Caki2 (cell line): ENCODE measurements at regions not wholly inside any gene's neighbourhood (a gene's known extent, or its start where the extent isn't known, plus 50 kb on each side); places are given as distances from the start of the nearest gene placed in this dataset.

Source experiments
- DNase-seq: peaks from one replicate; pipeline ENCODE4 v3.0.0-alpha.2; 2015; ENCODE audit warnings: low read depth
- in situ Hi-C: cut with HindIII; loops from 2 replicates; pipeline ENCODE4 v1.10.0; 2016; ENCODE audit warnings: low sequenced_read_pairs, low pct_unique_long_range_greater_than_20kb, mixed read lengths

DNA sequence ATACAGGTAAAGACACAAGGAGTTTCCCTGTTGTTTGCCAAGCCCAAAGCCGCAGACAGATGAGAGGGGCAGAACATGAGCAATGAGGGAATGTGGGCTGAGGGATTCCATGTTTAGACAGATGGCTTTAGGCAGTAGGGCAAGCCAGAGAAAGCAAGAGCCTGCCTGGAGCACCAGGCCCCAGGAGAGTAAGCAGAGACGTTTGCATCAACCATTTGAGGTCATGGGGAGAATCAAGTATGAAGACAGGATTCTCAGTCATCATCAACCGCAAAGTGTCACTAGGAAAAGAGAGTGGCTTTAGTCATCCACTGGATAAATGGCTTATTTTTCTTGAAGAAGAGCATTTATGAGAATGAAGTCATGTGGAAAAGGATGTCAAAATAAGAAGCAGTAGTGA is 184.7 kb downstream of the COG6 start:
- in situ Hi-C loops: no loop called here

DNA sequence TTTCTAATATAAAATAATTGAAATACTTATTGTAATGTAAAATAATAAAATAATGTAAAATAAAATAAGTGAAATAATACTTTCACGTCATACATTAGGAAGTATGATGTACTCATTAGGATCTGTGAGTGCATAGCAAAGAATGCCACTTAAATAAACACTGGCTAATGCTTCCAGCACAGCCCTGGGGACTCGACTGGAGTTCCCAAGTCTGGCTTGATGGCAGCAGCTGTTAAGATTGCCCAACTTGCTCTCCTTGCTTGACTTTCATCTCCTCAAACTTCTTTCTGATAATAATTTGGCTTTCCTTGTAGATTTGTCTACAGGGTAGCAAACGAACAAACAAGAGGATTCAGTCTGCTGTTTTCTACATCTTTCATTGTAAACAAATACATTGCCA is 191.9 kb downstream of the COG6 start:
- in situ Hi-C loops: no loop called here
- no peak for DNase-seq

More for the DNA sequence above, 184.7 kb downstream of the COG6 start:
- no peak for DNase-seq

DNA sequence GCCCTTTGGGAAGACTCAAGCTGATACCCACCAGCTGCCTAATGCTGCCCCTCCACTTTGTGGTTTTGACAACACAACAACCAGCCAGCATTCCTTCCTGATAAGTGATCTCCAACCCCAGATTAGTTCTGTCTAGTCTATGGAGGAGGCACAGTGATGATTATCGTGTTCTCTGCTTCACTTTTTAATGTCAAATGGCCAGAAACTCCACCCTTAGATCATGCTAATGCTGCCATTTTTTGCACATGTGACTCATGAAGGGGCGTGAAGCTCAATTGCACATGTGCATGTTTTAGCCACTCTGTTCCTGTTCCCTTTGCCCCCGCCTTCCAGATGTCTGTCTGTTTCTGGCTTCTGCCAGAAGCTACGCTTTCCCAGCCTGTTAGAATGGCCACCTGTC is 199.8 kb downstream of the COG6 start:
- in situ Hi-C loops: no loop called here
- no peak for DNase-seq

DNA sequence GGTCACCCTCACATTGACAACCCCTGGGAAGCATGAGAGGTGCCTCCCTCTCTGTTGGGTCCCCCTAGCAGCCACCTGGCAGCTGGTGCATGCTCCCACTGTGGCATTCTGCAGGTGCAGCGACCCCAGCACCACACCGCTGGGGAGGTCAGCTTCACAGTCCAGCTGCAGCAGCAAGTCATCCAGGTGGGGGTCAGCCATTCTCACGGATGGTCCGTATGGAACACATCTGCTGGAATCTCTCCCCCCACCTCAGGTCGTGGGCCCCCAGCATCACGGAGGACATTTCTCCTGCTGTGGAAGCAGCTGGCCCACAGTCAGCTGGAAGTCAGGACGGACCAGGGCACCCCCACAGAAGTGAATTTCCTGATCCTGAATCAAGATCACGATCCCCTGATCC is 201.3 kb downstream of the COG6 start:
- DNase-seq: no peak
- in situ Hi-C loops: no loop called here

DNA sequence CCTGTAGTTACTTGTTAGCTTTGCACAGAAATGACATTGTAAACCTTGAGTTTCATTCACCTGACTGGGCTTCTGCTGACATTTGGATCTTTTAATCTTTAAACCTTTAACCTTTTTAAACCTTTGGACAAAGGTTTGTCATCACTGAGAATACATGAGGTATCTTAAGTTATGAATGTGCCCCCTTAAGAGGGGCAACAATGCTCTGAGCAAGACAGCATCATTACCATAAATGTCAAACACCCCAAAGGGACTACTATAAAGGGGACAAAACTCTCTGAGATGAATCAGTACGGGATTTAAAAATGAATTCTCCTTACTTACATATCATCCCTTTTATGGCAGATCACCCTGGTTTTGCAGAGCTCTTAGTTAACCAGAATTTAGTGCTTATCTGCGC is 203.3 kb downstream of the COG6 start:
- DNase-seq: no peak
- in situ Hi-C loops: no loop called here

DNA sequence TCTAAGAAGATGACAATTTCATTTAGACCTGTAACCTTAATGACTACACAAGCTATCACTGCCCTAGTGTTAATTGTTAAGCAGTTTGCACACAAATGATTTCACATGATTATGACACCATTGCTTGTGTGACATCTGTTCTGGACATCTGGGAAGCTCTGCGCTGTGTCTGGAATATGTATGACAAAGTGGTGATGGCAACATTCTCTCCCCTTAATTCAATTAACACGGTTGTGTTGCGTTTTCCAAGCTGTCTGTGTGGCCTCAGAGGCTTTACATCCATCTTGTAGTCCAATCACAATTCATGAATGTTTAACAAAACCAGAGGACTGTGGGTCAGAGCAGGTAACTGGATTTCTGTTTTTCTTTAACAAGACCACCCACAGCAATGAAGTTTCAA is 204.4 kb downstream of the COG6 start:
- no peak for DNase-seq
- in situ Hi-C loops: no loop called here

DNA sequence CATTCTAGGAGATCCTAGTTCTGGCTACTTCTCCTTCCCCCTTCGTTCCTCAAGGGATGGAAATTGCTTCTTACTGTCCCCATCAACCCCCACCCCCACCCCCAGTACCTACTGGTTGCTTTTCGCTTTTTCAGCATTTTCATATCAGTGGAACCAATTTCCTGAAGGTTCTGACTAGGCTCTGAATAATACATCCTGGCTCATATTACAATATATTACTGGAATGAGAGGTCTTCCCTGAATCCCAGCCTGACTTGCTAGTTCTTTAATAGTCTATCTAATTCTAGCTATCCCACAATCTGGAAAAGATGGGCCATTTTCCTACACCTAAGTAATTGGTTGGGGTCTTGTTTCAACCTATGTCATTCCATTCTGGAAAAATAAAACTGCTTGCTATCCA is 207.4 kb downstream of the COG6 start:
- in situ Hi-C loops: no loop called here
- no peak for DNase-seq

DNA sequence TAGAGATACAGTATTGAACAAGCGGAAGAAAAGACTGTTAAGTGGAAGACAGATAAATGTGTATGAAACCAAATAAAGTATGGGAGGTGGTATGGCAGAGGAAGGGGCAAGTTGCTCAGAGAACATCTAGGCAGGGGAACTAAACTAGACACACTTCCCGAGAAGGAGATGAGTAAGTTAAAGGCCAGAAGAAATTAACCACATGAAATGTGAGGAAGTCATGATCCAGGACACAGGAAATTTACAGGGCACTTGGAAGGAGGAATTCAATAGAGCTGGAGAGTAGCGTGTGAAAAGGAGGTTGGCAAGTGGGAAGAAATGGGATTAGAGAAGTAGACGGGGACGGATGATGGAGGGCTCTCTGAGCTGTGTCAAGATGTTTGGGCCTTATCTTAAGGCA is 208.8 kb downstream of the COG6 start:
- no peak for DNase-seq
- in situ Hi-C loops: no loop called here

DNA sequence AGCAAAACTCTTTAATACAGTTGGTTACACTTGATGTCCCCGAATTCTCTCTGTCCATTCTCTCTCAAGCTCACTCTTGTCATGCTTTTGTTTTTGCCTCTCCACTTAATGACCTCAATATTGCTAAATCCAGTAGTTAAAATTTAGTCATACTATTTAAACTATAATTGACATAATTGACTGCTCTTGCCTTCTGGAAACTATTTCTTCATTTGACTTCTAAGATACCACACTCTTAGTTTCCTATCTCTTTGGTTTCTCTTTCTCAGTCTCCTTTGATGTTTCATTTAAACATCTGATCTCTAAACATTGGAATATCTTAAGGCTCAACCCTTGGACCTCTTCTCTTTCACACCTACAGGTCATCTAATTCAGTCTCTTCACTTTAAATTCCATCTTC is 211.3 kb downstream of the COG6 start:
- no peak for DNase-seq
- in situ Hi-C loops: no loop called here

DNA sequence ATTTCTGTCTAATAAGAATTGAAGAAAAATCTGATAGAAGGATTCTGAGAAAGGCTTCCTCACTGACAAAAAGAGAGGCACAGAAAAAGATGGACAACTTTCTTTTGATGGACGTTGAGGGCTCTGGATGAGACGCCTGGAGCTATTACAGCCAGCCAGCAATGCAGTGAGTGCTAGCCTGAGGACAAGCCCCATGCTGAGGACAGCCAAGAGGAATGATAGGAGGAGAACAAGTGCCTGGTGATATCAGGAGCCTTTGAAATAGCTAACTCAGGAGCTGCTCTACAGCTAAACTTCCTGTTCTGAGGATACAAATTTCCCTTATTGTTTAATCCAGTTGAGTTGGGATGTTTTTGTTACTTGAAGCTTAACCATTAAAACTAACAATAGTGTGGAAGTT is 212.3 kb downstream of the COG6 start:
- DNase-seq: no peak
- in situ Hi-C loops: no loop called here

DNA sequence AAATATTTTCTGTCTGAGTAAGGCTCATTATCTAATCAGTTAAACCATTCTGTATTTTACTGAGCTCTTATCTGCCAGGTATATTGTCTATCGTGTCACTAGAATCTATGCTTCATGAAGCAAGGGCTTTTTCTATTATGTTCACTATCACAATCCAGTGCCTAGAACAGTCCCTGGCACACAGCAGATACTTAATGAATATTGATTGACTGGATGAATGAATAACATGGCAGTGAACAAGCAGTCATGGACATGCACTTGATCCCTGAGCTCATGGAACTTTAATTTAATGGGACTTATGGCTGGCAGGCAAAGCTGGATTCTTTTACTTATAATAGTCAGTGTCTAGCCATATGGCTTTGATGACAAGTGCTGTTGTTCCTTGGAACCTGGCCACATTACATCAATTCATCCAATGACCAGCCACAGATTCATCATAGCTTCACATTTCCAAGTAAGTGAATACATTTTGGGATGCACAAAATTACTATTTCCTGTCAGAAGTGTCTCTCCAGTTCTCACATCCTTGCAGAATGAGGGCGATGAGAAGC is 214.8 kb downstream of the COG6 start:
- DNase-seq: no peak
- in situ Hi-C loops: no loop called here

DNA sequence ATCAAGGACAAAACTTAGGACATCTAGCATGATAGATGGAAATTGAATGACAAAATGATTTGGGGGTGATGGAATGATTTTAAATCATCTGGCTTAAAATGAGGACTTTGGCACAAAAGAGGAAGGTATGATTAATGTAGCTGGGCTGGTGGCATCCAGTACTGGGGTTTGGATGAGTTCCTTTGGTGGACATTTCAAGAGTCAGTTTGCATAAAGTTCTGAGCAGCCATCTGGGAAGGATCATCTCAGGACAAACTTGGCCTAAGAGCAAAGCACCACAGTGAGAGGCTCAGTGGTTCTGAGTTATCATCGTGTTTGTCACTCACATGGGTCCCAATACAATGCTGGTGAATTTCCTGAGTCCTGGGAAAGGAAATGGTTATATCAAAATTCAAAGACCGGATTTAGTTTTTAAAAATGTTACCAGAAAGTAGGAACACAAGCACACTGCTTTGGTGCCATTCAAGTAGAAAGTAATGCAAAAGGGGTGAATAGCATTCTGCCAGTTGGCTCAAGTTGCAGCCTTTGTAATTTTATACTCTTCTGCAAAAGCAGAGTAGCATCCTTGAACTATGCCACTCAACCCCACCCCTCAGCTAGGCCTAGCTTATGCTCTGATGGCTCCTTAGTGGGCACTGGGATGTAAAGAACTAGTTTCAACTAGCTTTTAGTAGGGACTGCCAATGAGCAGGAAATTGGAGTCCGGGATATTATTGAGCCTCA is 219.0 kb downstream of the COG6 start:
- in situ Hi-C loops: no loop called here
- no peak for DNase-seq

DNA sequence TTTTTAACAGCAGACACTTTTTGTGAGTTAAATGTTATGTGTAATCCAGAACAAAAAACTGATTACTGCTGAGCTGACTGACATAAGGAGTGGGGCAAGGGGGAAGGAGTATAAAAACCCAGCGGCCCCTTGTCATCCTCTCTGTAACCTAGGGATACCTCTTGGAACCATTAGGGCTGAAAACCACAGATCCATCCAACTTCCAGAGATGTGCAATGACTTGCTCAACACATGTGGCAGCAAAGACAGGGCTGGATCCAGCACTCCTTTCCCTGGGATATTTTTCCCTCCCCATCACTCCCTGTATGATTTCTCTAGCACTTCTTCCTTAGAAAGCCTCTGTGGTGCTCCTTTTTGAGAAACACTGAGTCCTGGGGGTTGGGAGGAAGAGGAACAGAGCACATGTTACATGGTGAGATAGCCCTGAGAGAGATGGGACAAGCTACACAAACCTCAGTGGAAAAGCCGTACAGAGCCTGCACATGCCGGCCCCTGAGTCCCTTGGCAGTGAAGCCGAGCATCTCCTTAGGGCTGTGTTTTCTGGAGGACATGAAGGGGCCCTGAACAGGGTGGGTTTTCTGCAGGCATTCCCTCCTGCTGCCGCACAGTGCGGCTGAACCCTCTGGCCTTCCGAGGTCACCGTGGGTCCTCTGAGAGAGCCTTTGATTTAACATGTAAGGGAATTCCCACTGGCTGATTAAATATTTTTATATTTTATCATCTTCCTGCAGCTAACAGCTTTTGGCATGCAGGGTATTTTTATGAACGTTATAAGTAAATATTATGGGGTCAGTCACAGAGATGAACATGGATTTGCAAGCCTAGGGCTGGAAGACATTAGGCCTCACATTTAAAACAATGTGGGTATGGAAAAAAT is 219.9 kb downstream of the COG6 start:
- in situ Hi-C loops: no loop called here
- DNase-seq: no peak

DNA sequence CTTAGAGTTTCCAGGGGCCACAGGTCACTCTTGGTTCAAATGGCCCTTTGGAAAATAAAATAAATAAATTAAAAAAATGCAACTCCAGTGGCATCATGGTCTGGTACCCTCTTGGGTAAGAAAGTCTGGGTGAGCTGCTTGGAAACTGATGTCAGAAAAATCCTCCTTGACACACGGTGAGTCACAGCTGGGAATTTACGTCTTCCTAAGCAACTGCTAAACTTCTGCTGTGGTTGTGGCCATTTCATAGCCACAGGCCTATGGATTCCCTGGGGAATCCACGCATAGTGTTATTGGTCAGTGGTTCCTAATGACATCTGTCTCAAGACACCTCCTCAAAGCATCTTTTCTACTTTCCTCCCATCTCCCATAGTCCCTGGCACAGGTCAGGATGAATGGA is 220.8 kb downstream of the COG6 start:
- in situ Hi-C loops: no loop called here
- DNase-seq: no peak

DNA sequence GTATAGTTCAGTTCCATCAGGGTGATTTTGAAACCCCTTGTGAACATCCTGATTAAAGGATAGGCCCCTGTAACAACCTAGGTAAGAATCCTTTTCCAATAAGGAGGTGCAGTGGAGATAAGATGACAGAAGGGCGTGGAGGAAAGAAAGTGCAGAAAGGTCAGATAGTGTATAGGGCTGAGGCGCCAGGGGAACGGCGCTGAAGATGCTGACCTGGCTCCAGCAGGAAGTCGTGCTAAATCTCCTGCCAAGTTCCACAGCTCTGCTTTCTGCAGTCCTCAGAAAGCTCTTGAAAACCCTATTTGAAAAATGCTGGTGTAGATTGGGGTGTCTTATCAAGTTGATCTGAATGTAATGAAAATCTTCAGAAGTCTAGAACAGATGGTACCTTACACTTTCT is 221.7 kb downstream of the COG6 start:
- in situ Hi-C loops: no loop called here
- no peak for DNase-seq

DNA sequence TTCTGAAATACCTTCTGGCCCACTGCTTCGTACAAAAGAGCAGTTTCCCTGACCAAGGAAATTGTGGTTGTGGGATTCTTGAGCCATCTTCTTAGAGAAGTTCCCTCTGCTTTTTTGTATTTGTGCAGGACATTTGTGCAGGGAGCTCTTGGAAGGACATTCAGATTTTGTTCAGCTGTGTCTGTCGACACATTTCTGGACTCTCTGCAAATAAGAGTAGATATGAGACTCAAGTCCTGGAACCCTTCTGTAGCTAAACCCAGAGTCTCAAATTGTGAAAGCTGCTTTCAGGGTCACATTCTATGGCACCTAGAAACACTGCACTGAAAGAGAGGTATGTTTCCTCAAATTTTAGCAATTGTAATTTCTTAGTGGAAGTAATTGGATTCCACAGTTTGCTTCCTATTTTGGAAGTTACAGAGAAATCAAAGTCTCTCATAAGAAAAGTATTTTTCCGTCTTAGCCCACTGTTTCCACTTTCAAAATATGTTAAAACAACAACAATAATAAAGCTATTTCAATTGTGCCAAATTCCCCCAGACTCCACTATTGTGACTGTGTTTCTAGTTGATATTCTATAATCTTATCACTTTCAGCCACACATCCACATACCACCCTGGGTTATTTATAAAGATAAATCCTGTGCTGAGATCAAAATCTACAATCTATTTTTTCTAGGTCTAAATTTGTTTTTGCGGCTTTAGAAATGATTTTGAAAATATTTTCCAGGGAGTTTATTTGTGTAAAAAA is 224.0 kb downstream of the COG6 start:
- in situ Hi-C loops: no loop called here
- DNase-seq: no peak

DNA sequence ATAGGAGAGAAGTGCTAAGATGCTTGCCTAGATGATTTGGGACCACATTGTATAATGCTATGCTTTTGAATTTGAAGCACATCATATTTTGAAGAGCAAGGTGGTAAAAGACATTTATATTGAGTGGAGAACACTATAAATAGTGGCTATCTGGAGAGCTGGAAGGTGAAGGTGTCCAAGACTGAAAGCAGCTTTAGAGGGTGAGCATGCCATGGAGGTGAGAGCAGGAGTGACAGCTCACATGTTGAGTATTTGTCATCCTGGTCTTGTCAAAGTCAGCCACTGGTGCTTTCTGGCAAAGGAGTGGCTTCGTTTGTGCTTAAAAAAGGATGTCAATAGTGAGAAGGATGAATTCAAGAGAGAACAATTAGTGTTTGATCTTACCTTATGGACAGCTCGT is 225.9 kb downstream of the COG6 start:
- DNase-seq: no peak
- in situ Hi-C loops: no loop called here

DNA sequence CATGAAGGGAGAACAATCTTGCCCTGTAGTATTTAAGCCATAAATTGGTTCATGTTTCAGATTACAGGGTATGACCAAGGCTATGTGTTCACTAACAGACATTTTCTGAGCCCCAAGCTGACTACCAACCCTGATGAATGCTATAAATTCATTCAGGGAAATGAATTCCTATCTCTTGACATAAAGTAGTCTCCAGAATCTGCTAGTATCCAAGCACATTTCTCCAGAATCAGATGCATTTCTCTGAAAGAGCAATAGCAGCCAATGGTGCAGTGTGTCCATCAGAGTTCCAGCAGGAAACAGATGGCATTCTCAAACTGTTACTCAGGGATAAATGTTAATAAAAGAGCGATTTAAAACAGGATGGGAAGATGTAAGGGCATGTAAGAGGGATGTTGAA is 226.4 kb downstream of the COG6 start:
- in situ Hi-C loops: no loop called here
- no peak for DNase-seq

DNA sequence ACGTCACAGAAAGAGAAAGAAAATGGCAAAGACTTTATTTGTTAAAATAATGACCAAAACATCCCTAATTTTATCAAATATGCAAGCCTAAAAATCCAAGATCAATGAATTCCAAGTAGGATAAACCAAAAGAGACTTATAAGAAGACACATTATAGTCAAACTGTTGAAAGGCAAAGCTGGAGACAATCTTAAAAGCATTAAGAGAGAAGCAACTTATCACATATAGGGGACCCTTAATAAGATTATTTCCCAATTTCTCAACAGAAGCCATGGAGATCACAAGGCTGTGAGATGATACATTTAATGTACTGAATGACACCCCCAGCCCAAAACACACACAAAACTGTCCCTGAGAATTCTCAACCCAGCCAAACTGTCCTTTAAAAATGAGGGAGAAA is 228.7 kb downstream of the COG6 start:
- in situ Hi-C loops: no loop called here
- DNase-seq: no peak
